ENCODE measurements at regions not wholly inside any gene's neighbourhood (a gene's known extent, or its start where the extent isn't known, plus 50 kb on each side); places are given as distances from the start of the nearest gene placed in this dataset.

- H3K27ac ChIP-seq, result no peak overlapping the region
- no peak overlapping the region for H3K4me3 ChIP-seq
- H3K4me1 ChIP-seq, result no peaks in the 10 kb centered on the region
- no peak for TF ChIP-seq CTCF (IDR thresholded peaks at IDR 0.05)
- no peak for TF ChIP-seq EP300 (IDR thresholded peaks at IDR 0.05)
- no peak for TF ChIP-seq POLR2AphosphoS5 (IDR thresholded peaks at IDR 0.05)
- no peak for TF ChIP-seq POLR2A (IDR thresholded peaks at IDR 0.05)
- H3K27me3 ChIP-seq, result no peaks in the 10 kb centered on the region
- H3K36me3 ChIP-seq, result no peaks in the 10 kb centered on the region
- no peaks in the 10 kb centered on the region for H3K9me3 ChIP-seq
- no peak for ATAC-seq
Measured at GRCh38 chr2:224158831-224159230, 119.7 kb upstream of the SERPINE2 start.

- Histone ChIP-seq H3K36me3 (no peaks in the 10 kb centered on the region), H3K27ac (no peak overlapping the region), H3K4me3 (no peak overlapping the region), H3K27me3 (no peaks in the 10 kb centered on the region), H3K4me1 (no peaks in the 10 kb centered on the region), H3K9me3 (no peaks in the 10 kb centered on the region)
- TF ChIP-seq CTCF (IDR thresholded peaks at IDR 0.05), result no peak
- TF ChIP-seq POLR2AphosphoS5 (IDR thresholded peaks at IDR 0.05), result no peak
- no peak for TF ChIP-seq EP300 (IDR thresholded peaks at IDR 0.05)
- no peak for TF ChIP-seq POLR2A (IDR thresholded peaks at IDR 0.05)
- 76 to 78% methylated on average over 3 to 4 of the region's 4 CpGs for WGBS, 2 donors (ENCODE audit: low coverage in 1 of 2)
- ATAC-seq, result no peak
Measured at GRCh38 chr2:224158061-224158460, 119.0 kb upstream of the SERPINE2 start.

DNA sequence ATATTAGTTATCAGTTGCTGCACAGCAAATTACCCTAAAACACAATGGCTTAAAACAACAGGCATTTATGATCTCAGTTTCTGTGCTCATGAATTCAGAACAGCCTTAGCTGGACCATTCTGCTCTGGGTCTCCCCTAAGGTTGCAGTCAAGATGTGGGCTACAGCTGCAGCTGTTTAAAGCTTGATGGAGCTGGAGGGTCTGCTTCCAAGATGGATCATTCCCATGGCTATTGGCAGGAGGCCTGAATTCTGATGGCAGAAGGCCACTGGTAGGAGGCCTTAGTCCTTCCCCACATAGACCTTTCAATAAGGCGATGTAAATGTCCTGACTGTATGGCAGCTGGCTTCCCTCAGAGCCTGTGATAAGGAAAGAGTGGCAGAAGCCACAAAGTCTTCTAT lies 118.6 kb upstream of the SERPINE2 start:
- H3K36me3 ChIP-seq, result no peaks in the 10 kb centered on the region
- no peak overlapping the region for H3K4me3 ChIP-seq
- no peak overlapping the region for H3K27ac ChIP-seq
- H3K27me3 ChIP-seq, result no peaks in the 10 kb centered on the region
- H3K9me3 ChIP-seq, result no peaks in the 10 kb centered on the region
- 20% methylated on average over 1 of the region's 1 CpG; no CpG with 5 or more reads in 1 of the 2 donors for whole genome bisulfite sequencing, 2 donors (ENCODE audit: low coverage in 1 of 2)
- no peak for ATAC-seq
- no peaks in the 10 kb centered on the region for H3K4me1 ChIP-seq
- no peak for TF ChIP-seq EP300 (IDR thresholded peaks at IDR 0.05)
- TF ChIP-seq POLR2A (IDR thresholded peaks at IDR 0.05), result no peak
- no peak for TF ChIP-seq CTCF (IDR thresholded peaks at IDR 0.05)
- TF ChIP-seq POLR2AphosphoS5 (IDR thresholded peaks at IDR 0.05), result no peak

- TF ChIP-seq EP300 (IDR thresholded peaks at IDR 0.05), result no peak
- no peak for TF ChIP-seq POLR2AphosphoS5 (IDR thresholded peaks at IDR 0.05)
- TF ChIP-seq POLR2A (IDR thresholded peaks at IDR 0.05), result no peak
- no peak for TF ChIP-seq CTCF (IDR thresholded peaks at IDR 0.05)
- H3K4me1 ChIP-seq, result no peaks in the 10 kb centered on the region
- H3K9me3 ChIP-seq, result no peaks in the 10 kb centered on the region
- H3K27me3 ChIP-seq, result no peaks in the 10 kb centered on the region
- no peak for ATAC-seq
- WGBS, 2 donors (ENCODE audit: low coverage in 1 of 2), result 92 to 97% methylated on average over 4 of the region's 4 CpGs
- no peak overlapping the region for H3K27ac ChIP-seq
- H3K36me3 ChIP-seq, result no peaks in the 10 kb centered on the region
- no peak overlapping the region for H3K4me3 ChIP-seq
Measured at GRCh38 chr2:224156436-224156835, 117.3 kb upstream of the SERPINE2 start.

GRCh38 chr2:224155896-224156295 lies 116.8 kb upstream of the SERPINE2 start:
- H3K4me3 ChIP-seq, result no peak overlapping the region
- H3K9me3 ChIP-seq, result no peaks in the 10 kb centered on the region
- TF ChIP-seq CTCF (IDR thresholded peaks at IDR 0.05) (no peak), POLR2A (IDR thresholded peaks at IDR 0.05) (no peak), EP300 (IDR thresholded peaks at IDR 0.05) (no peak), POLR2AphosphoS5 (IDR thresholded peaks at IDR 0.05) (no peak)
- ATAC-seq, result no peak
- WGBS, 2 donors (ENCODE audit: low coverage in 1 of 2), result 53 to 71% methylated on average over 3 of the region's 3 CpGs
- no peaks in the 10 kb centered on the region for H3K36me3 ChIP-seq
- no peaks in the 10 kb centered on the region for H3K27me3 ChIP-seq
- no peaks in the 10 kb centered on the region for H3K4me1 ChIP-seq
- H3K27ac ChIP-seq, result no peak overlapping the region

Data from gastroesophageal sphincter (tissue), 4 donors.